H1 (cell line): ENCODE measurements at regions not wholly inside any gene's neighbourhood (a gene's known extent, or its start where the extent isn't known, plus 50 kb on each side); places are given as distances from the start of the nearest gene placed in this dataset.

Experiments
- CTCF ChIA-PET: fragments of 300-600 bp; sonication (Branson Sonifier 250); formaldehyde crosslinking; loops from one replicate; lab custom pipeline; 2021; ENCODE audit not compliant: partially characterized antibody; lab: Charles Lee
- POLR2A ChIA-PET: fragments of 300-600 bp; sonication (Branson Sonifier 250); formaldehyde crosslinking; loops from one replicate; lab custom pipeline; 2021; ENCODE audit warnings: inconsistent platforms; ENCODE audit not compliant: partially characterized antibody; lab: Charles Lee
- DNase-seq, 2 experiments: peaks; one replicate each; pipeline versions ENCODE4 v3.0.0 to v3.0.0-alpha.2; 2010 to 2022; ENCODE audit warnings: low spot score in 2 of 2, low read depth in 1 of 2, mixed read lengths in 1 of 2
- FAIRE-seq: peaks from 2 replicates; lab custom pipeline; 2011; peaks lifted over from hg19 to GRCh38; lab: Jason Lieb, UNC
- H2AFZ ChIP-seq: 2 replicates; pipeline ENCODE4 v1.8.1; 2012; ENCODE audit warnings: low read length, inconsistent platforms
- H2AK5ac ChIP-seq: 2 replicates; pipeline ENCODE4 v1.6.1; 2013; ENCODE audit warnings: low read depth, low read length
- H2BK120ac ChIP-seq: replicated peaks from 2 replicates; pipeline ENCODE3; 2013; ENCODE audit warnings: low read depth, low read length, inconsistent platforms
- H2BK12ac ChIP-seq: 2 replicates; pipeline ENCODE4 v1.6.1; 2013; ENCODE audit warnings: low read depth, low read length
- H2BK15ac ChIP-seq: 2 replicates; pipeline ENCODE4 v1.6.1; 2013; ENCODE audit warnings: low read length
- H2BK20ac ChIP-seq: 2 replicates; pipeline ENCODE4 v1.6.1; 2013; ENCODE audit warnings: low read length
- H2BK5ac ChIP-seq: 2 replicates; pipeline ENCODE4 v1.6.1; 2013; ENCODE audit warnings: low read depth, low read length
- H3K14ac ChIP-seq: 2 replicates; pipeline ENCODE4 v1.6.1; 2013; ENCODE audit warnings: inconsistent platforms; ENCODE audit not compliant: insufficient read length
- H3K18ac ChIP-seq: 2 replicates; pipeline ENCODE4 v1.6.1; 2013; ENCODE audit warnings: low read length; ENCODE audit errors: extremely low read depth
- H3K23ac ChIP-seq: 2 replicates; pipeline ENCODE4 v1.6.1; 2013; ENCODE audit warnings: inconsistent platforms; ENCODE audit not compliant: insufficient read length
- H3K23me2 ChIP-seq: 2 replicates; pipeline ENCODE4 v1.6.1; 2013; ENCODE audit warnings: low read depth, low read length
- H3K27ac ChIP-seq: 2 replicates; pipeline ENCODE4 v1.6.1; 2011; ENCODE audit warnings: low read depth, low read length, inconsistent platforms
- H3K27me3 ChIP-seq, 4 experiments: replicated peaks in 1 of 4; 1 replicate in 1 of 4; 2 replicates in 3 of 4; pipeline versions ENCODE4 v1.6.1 to v1.8.1; 2011 to 2013; ENCODE audit warnings: low read length in 3 of 4, mild to moderate bottlenecking in 3 of 4, inconsistent platforms in 2 of 4, mixed read lengths in 2 of 4, moderate library complexity in 1 of 4; ENCODE audit not compliant: control insufficient read depth in 3 of 4, insufficient read depth in 3 of 4; ENCODE audit errors: extremely low read depth in 1 of 4
- H3K36me3 ChIP-seq, 4 experiments: 2 replicates each; pipeline versions ENCODE4 v1.6.1 to v1.8.1; 2011 to 2013; ENCODE audit warnings: mild to moderate bottlenecking in 4 of 4, low read length in 3 of 4, moderate library complexity in 2 of 4, control low read depth in 1 of 4, inconsistent platforms in 1 of 4; ENCODE audit not compliant: insufficient read depth in 4 of 4, control insufficient read depth in 2 of 4
- H3K4ac ChIP-seq: replicated peaks from 2 replicates; pipeline ENCODE3; 2013; ENCODE audit warnings: low read length, low read depth, mixed read lengths, inconsistent platforms; ENCODE audit not compliant: insufficient read length
- H3K4me1 ChIP-seq, 4 experiments: replicated peaks in 1 of 4; 1 replicate in 1 of 4; 2 replicates in 3 of 4; pipeline versions ENCODE4 v1.6.1 to v1.8.1; 2011 to 2013; ENCODE audit warnings: low read length in 3 of 4, inconsistent platforms in 2 of 4, mixed read lengths in 1 of 4; ENCODE audit not compliant: insufficient read depth in 4 of 4, control insufficient read depth in 3 of 4
- H3K4me2 ChIP-seq, 2 experiments: 2 replicates each; pipeline versions ENCODE4 v1.6.1 to v1.8.1; 2011 to 2013; ENCODE audit warnings: low read depth in 2 of 2, low read length in 2 of 2, control low read depth in 1 of 2, inconsistent platforms in 1 of 2, mild to moderate bottlenecking in 1 of 2; ENCODE audit not compliant: insufficient read depth in 1 of 2
- H3K4me3 ChIP-seq, 4 experiments: fragments of 200-600, 300-600 bp in 1 of 4; sonication (generic), shearing (Covaris generic), sonication (Bioruptor Twin) in 1 of 4; 2 replicates each; pipeline versions ENCODE4 v1.5.1 to v1.8.1; 2011 to 2016; ENCODE audit warnings: low read length in 4 of 4, low read depth in 3 of 4, control low read depth in 2 of 4, inconsistent platforms in 2 of 4, mild to moderate bottlenecking in 2 of 4, mixed read lengths in 1 of 4, moderate library complexity in 1 of 4; ENCODE audit not compliant: insufficient read depth in 2 of 4; ENCODE audit errors: extremely low read depth in 1 of 4
- H3K56ac ChIP-seq: replicated peaks from 2 replicates; pipeline ENCODE3; 2013; ENCODE audit warnings: low read depth, mild to moderate bottlenecking, mixed read lengths, low read length, inconsistent platforms; ENCODE audit not compliant: insufficient read length
- H3K79me1 ChIP-seq: 2 replicates; pipeline ENCODE4 v1.6.1; 2013; ENCODE audit warnings: low read depth, low read length, control low read depth
- H3K79me2 ChIP-seq, 2 experiments: 2 replicates each; pipeline versions ENCODE4 v1.6.1 to v1.8.1; 2012 to 2013; ENCODE audit warnings: low read length in 2 of 2, mild to moderate bottlenecking in 2 of 2, inconsistent platforms in 1 of 2; ENCODE audit not compliant: insufficient read depth in 2 of 2, control insufficient read depth in 1 of 2
- H3K9ac ChIP-seq, 4 experiments: replicated peaks in 1 of 4; 1 replicate in 1 of 4; 2 replicates in 3 of 4; pipeline versions ENCODE4 v1.6.1 to v1.8.1; 2011 to 2013; ENCODE audit warnings: low read depth in 3 of 4, low read length in 3 of 4, control low read depth in 2 of 4, mild to moderate bottlenecking in 2 of 4, moderate library complexity in 2 of 4, inconsistent platforms in 1 of 4; ENCODE audit errors: extremely low read depth in 1 of 4
- H3K9me3 ChIP-seq, 2 experiments: 2 replicates each; pipeline versions ENCODE4 v1.6.1 to v1.8.1; 2012 to 2013; ENCODE audit warnings: mild to moderate bottlenecking in 2 of 2, moderate library complexity in 2 of 2, control low read depth in 1 of 2, inconsistent platforms in 1 of 2, low read depth in 1 of 2, low read length in 1 of 2, mixed read lengths in 1 of 2; ENCODE audit not compliant: insufficient read depth in 2 of 2
- H4K20me1 ChIP-seq, 2 experiments: replicated peaks in 1 of 2; 2 replicates each; pipeline versions ENCODE3 to v1.8.1; 2011 to 2013; ENCODE audit warnings: inconsistent platforms in 2 of 2, low read length in 2 of 2, mild to moderate bottlenecking in 1 of 2; ENCODE audit not compliant: insufficient read depth in 2 of 2, control insufficient read depth in 1 of 2
- H4K5ac ChIP-seq: 2 replicates; pipeline ENCODE4 v1.6.1; 2013; ENCODE audit warnings: low read length, low read depth, mixed read lengths, inconsistent platforms; ENCODE audit not compliant: insufficient read length
- H4K8ac ChIP-seq: 2 replicates; pipeline ENCODE4 v1.8.0; 2013; ENCODE audit warnings: mild to moderate bottlenecking, moderate library complexity, low read length, inconsistent platforms; ENCODE audit not compliant: insufficient read depth; ENCODE audit errors: extremely low read depth
- H4K91ac ChIP-seq: replicated peaks from 2 replicates; pipeline ENCODE3; 2013; ENCODE audit warnings: low read length, mixed read lengths, inconsistent platforms; ENCODE audit not compliant: insufficient read length
- CBX5 ChIP-seq: fragments of 300-800, 300-1000 bp; sonication (generic); IDR thresholded peaks from 2 replicates; pipeline ENCODE4 v1.7.1; 2016; ENCODE audit warnings: antibody characterized with exemption, low read length, low read depth
- CEBPB ChIP-seq: IDR thresholded peaks from 2 replicates; pipeline ENCODE4 v1.6.1; 2012; ENCODE audit warnings: low read depth, low read length
- CREB1 ChIP-seq: IDR thresholded peaks from 2 replicates; pipeline ENCODE4 v1.6.1; 2012; ENCODE audit warnings: inconsistent platforms
- EGR1 ChIP-seq: IDR thresholded peaks from 2 replicates; pipeline ENCODE4 v1.6.1; 2011; ENCODE audit warnings: low read depth, low read length, borderline replicate concordance
- EP300 ChIP-seq, 2 experiments: IDR thresholded peaks; 1 replicate in 1 of 2; 2 replicates in 1 of 2; pipeline ENCODE4 v1.6.1; 2011 to 2012; ENCODE audit warnings: low read depth in 2 of 2, low read length in 2 of 2, mild to moderate bottlenecking in 2 of 2, borderline replicate concordance in 1 of 2, inconsistent platforms in 1 of 2, moderate library complexity in 1 of 2
- JUN ChIP-seq: IDR thresholded peaks from 2 replicates; pipeline ENCODE4 v1.6.1; 2011; ENCODE audit warnings: low read depth, mild to moderate bottlenecking, improper control_type of control experiment, low read length
- RFX5 ChIP-seq: IDR thresholded peaks from 2 replicates; pipeline ENCODE4 v1.6.1; 2011; ENCODE audit warnings: low read depth, low read length, improper control_type of control experiment, borderline replicate concordance
- RNF2 ChIP-seq: fragments of 200-900, 300-1000 bp; sonication (generic); IDR thresholded peaks from 2 replicates; pipeline ENCODE4 v1.7.1; 2016; ENCODE audit warnings: borderline replicate concordance, low read depth, mild to moderate bottlenecking, antibody characterized with exemption, low read length; ENCODE audit not compliant: poor library complexity, severe bottlenecking; ENCODE audit errors: missing control alignments
- SIX5 ChIP-seq: IDR thresholded peaks from 2 replicates; pipeline ENCODE4 v1.6.1; 2011; ENCODE audit warnings: mild to moderate bottlenecking, low read depth, low read length
- TEAD4 ChIP-seq: IDR thresholded peaks from 2 replicates; pipeline ENCODE4 v1.6.1; 2012; ENCODE audit warnings: low read depth, low read length, inconsistent platforms, mixed read lengths
- WGBS, 2 experiments: shearing (Covaris generic) in 1 of 2; methylation state at CpG; one replicate each; pipeline versions ENCODE4 v1.1.6 to v1.1.7; 2013 to 2015; ENCODE audit warnings: low lambda C conversion rate in 2 of 2, mixed read lengths in 2 of 2, inconsistent platforms in 1 of 2, low coverage in 1 of 2, missing lambda C conversion rate in 1 of 2; ENCODE audit not compliant: insufficient replicate concordance in 2 of 2, insufficient coverage in 1 of 2, insufficient read length in 1 of 2; ENCODE audit errors: extremely low coverage in 1 of 2, missing lambda C conversion rate in 1 of 2; 5-methylcytosine and 5-hydroxymethylcytosine counted together

GRCh38 chr13:38216181-38216580, 133.5 kb upstream of the UFM1 start:
- Histone ChIP-seq H3K9me3 (peaks cover 0 to 4% of the 10 kb centered on the region in 2 experiments; a peak in 2 of 4 replicates), H2AK5ac (no peak overlapping the region), H4K8ac (no peak overlapping the region), H3K4me3 (no peak overlapping the region), H3K27ac (no peak overlapping the region), H2AFZ (no peak overlapping the region), H4K20me1 (no peaks in the 10 kb centered on the region), H3K4me1 (peaks cover 0 to 4% (median 2%) of the 10 kb centered on the region in 4 experiments; a peak in 3 of 7 replicates), H3K79me1 (no peaks in the 10 kb centered on the region), H2BK12ac (no peak overlapping the region), H3K18ac (no peak overlapping the region), H3K36me3 (peaks cover 0 to 4% (median 0%) of the 10 kb centered on the region in 4 experiments; a peak in 2 of 8 replicates), H2BK120ac (no peak overlapping the region)
- 80% methylated on average over 2 of the region's 2 CpGs; no CpG with 5 or more reads in 1 of the 2 experiments for WGBS, 2 experiments
- DNase-seq (no peak), FAIRE-seq (no peak)
- TF ChIP-seq TEAD4: no peak
- TF ChIP-seq EP300 (IDR thresholded peaks at IDR 0.05; ENCODE audit: borderline replicate concordance in 1 of 2, low read depth in 2 of 2, low read length in 2 of 2): no peak
- TF ChIP-seq EGR1: no peak
- no peak for TF ChIP-seq CBX5
- TF ChIP-seq RNF2: no peak
- no peak for TF ChIP-seq CEBPB
- TF ChIP-seq CREB1: no peak
- no peak for TF ChIP-seq JUN
- TF ChIP-seq RFX5: no peak
- TF ChIP-seq SIX5: no peak
- TF ChIP-seq, all 59 proteins: peak for 0
- CTCF ChIA-PET: interaction anchor here (0.6 kb wide), 1 partner anchor 10 kb away, joined by 3 read pairs; no protein-coding TSS in a partner anchor
- H4K91ac ChIP-seq: no peak overlapping the region
- H2BK20ac ChIP-seq: no peak overlapping the region
- no peak overlapping the region for H3K4me2 ChIP-seq
- H3K14ac ChIP-seq: no peak overlapping the region
- no peaks in the 10 kb centered on the region for H3K79me2 ChIP-seq
- H3K27me3 ChIP-seq: no peaks in the 10 kb centered on the region
- H3K9ac ChIP-seq: no peak overlapping the region
- no peaks in the 10 kb centered on the region for H3K23me2 ChIP-seq
- POLR2A ChIA-PET: no interaction called here
- no peak overlapping the region for H4K5ac ChIP-seq
- no peak overlapping the region for H3K23ac ChIP-seq
- H2BK5ac ChIP-seq: no peak overlapping the region
- no peak overlapping the region for H3K4ac ChIP-seq
- no peak overlapping the region for H3K56ac ChIP-seq
- H2BK15ac ChIP-seq: no peak overlapping the region
